Keratinocyte (primary cell): ENCODE measurements at regions not wholly inside any gene's neighbourhood (a gene's known extent, or its start where the extent isn't known, plus 50 kb on each side); places are given as distances from the start of the nearest gene placed in this dataset.

Experiments
- DNase-seq: peaks from one replicate; pipeline ENCODE4 v3.0.0-alpha.2; 2011; ENCODE audit warnings: low read depth, missing footprints, low spot score
- FAIRE-seq: peaks from 2 replicates; lab custom pipeline; 2011; peaks lifted over from hg19 to GRCh38; lab: Jason Lieb, UNC
- H2AFZ ChIP-seq: 2 replicates; pipeline ENCODE4 v1.6.0; 2012; ENCODE audit warnings: low read length, control low read depth, inconsistent platforms; ENCODE audit not compliant: control insufficient read depth
- H3K27ac ChIP-seq: 2 replicates; pipeline ENCODE4 v1.5.1; 2011; ENCODE audit warnings: low read length; ENCODE audit not compliant: control insufficient read depth, insufficient read depth
- H3K27me3 ChIP-seq: 3 replicates; pipeline ENCODE4 v1.6.0; 2011; ENCODE audit warnings: low read length; ENCODE audit not compliant: control insufficient read depth, insufficient read depth; ENCODE audit errors: extremely low read depth
- H3K36me3 ChIP-seq, 2 experiments: 2 replicates in 1 of 2; 3 replicates in 1 of 2; pipeline ENCODE4 v1.5.1; 2011; ENCODE audit warnings: low read length in 2 of 2, mild to moderate bottlenecking in 1 of 2; ENCODE audit not compliant: control insufficient read depth in 2 of 2, insufficient read depth in 2 of 2; ENCODE audit errors: extremely low read depth in 1 of 2
- H3K4me1 ChIP-seq: 3 replicates; pipeline ENCODE4 v1.5.1; 2011; ENCODE audit warnings: low read length; ENCODE audit not compliant: control insufficient read depth, insufficient read depth; ENCODE audit errors: extremely low read depth
- H3K4me2 ChIP-seq: 3 replicates; pipeline ENCODE4 v1.6.0; 2011; ENCODE audit warnings: low read depth, low read length; ENCODE audit not compliant: control insufficient read depth, insufficient read depth; ENCODE audit errors: extremely low read depth
- H3K4me3 ChIP-seq, 3 experiments: fragments of 200-600 bp in 1 of 3; sonication (generic) in 1 of 3; 2 replicates in 2 of 3; 3 replicates in 1 of 3; pipeline ENCODE4 v1.5.1; 2011 to 2016; ENCODE audit warnings: low read length in 3 of 3, mild to moderate bottlenecking in 3 of 3, control low read depth in 2 of 3, inconsistent platforms in 1 of 3, low read depth in 1 of 3, mixed read lengths in 1 of 3, mixed run types in 1 of 3, moderate library complexity in 1 of 3; ENCODE audit not compliant: control insufficient read depth in 2 of 3, insufficient read depth in 2 of 3; ENCODE audit errors: extremely low read depth in 1 of 3
- H3K79me2 ChIP-seq: 2 replicates; pipeline ENCODE4 v1.6.0; 2012; ENCODE audit warnings: low read length; ENCODE audit not compliant: control insufficient read depth, insufficient read depth
- H3K9ac ChIP-seq: 3 replicates; pipeline ENCODE4 v1.6.0; 2011; ENCODE audit warnings: low read length; ENCODE audit not compliant: control insufficient read depth, insufficient read depth; ENCODE audit errors: extremely low read depth
- H3K9me1 ChIP-seq: 3 replicates; pipeline ENCODE4 v1.6.0; 2011; ENCODE audit warnings: low read length; ENCODE audit not compliant: control insufficient read depth, insufficient read depth; ENCODE audit errors: extremely low read depth
- H3K9me3 ChIP-seq: 2 replicates; pipeline ENCODE4 v1.5.1; 2012; ENCODE audit warnings: low read depth, low read length; ENCODE audit not compliant: control insufficient read depth
- H4K20me1 ChIP-seq: 3 replicates; pipeline ENCODE4 v1.6.0; 2011; ENCODE audit warnings: low read length; ENCODE audit not compliant: control insufficient read depth, insufficient read depth; ENCODE audit errors: extremely low read depth
- EZH2 ChIP-seq: IDR thresholded peaks from one replicate; pipeline ENCODE4 v1.6.1; 2012; ENCODE audit warnings: inconsistent platforms, mild to moderate bottlenecking, low read length, moderate library complexity
- dilution Hi-C: fragments of 300-500 bp; cut with MboI; formaldehyde crosslinking; loops from one replicate; pipeline ENCODE4 v1.7.0; 2020; ENCODE audit warnings: low sequenced_read_pairs; ENCODE audit not compliant: extremely low pct_ligation_motif_present
- TF ChIP-seq, protein P1 (sequence below), 3 experiments: IDR thresholded peaks in 1 of 3; conservative IDR thresholded peaks in 1 of 3; optimal IDR thresholded peaks in 1 of 3; 2 replicates in 2 of 3; 3 replicates in 1 of 3; pipeline versions ENCODE3 to v1.5.1; 2011; ENCODE audit warnings: low read length in 3 of 3, mild to moderate bottlenecking in 3 of 3, moderate library complexity in 2 of 3, control low read depth in 1 of 3, inconsistent platforms in 1 of 3; ENCODE audit not compliant: insufficient read depth in 2 of 3; ENCODE audit errors: extremely low read depth in 1 of 3

DNA sequence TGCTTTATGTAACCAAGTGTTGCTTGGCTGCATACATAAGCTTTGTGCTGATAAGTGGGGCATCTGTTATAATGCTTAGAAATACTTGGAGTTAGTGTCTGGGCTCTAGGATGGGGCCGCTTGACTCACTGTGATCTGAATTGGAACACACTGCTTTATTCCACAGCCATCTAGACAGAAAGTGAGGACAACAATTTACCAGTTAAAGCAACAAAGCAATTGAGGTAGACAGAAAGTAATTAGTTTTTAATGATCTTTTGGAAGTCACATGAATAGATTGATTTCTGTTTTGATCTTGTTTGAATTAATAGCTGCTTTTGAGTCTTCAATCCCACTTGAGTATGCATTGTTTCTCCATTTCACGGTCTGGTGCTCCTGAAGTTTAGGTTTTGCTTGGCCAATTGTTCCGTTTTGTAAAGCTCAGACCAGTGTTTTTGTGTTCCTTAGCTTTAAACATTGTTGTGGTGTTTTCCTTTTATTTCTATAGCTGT, 157.5 kb downstream of the TRMT11 start:
- no peak for FAIRE-seq

DNA sequence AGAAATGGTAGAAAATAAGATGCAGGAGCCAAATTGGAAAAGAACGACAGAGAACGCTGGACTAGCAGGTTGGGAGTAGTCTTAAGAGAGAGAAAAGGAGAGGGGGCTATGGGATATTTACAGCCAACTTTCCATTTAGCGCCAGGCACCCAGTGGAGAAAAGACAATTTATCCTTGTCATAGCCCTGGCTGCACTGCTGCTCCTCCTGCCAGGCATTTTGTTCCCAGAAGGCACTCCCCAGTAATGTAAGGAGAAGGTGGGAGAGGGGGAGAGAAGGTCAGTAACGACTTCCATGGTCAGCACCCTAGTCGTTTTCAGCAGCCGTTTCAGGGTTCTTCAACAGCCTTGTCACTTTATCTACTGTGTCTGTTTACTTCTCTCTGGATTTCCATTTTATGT, 159.0 kb downstream of the TRMT11 start:
- Histone ChIP-seq H3K4me1 (no peaks in the 10 kb centered on the region), H3K9me3 (no peaks in the 10 kb centered on the region), H3K27me3 (no peaks in the 10 kb centered on the region), H3K36me3 (no peaks in the 10 kb centered on the region), H4K20me1 (no peaks in the 10 kb centered on the region), H3K9ac (no peak overlapping the region), H3K4me2 (no peak overlapping the region), H3K4me3 (no peak overlapping the region), H3K79me2 (no peaks in the 10 kb centered on the region), H2AFZ (no peak overlapping the region), H3K27ac (no peak overlapping the region), H3K9me1 (no peaks in the 10 kb centered on the region)
- DNase-seq (no peak), FAIRE-seq (no peak)
- dilution Hi-C loops = no loop called here
- no peak for TF ChIP-seq EZH2
- TF ChIP-seq, protein P1, sequence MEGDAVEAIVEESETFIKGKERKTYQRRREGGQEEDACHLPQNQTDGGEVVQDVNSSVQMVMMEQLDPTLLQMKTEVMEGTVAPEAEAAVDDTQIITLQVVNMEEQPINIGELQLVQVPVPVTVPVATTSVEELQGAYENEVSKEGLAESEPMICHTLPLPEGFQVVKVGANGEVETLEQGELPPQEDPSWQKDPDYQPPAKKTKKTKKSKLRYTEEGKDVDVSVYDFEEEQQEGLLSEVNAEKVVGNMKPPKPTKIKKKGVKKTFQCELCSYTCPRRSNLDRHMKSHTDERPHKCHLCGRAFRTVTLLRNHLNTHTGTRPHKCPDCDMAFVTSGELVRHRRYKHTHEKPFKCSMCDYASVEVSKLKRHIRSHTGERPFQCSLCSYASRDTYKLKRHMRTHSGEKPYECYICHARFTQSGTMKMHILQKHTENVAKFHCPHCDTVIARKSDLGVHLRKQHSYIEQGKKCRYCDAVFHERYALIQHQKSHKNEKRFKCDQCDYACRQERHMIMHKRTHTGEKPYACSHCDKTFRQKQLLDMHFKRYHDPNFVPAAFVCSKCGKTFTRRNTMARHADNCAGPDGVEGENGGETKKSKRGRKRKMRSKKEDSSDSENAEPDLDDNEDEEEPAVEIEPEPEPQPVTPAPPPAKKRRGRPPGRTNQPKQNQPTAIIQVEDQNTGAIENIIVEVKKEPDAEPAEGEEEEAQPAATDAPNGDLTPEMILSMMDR (optimal IDR thresholded peaks at IDR 0.05 in 1 of 3, IDR thresholded peaks at IDR 0.05 in 1 of 3, conservative IDR thresholded peaks at IDR 0.05 in 1 of 3; ENCODE audit: extremely low read depth in 1 of 3, insufficient read depth in 2 of 3, low read length in 3 of 3) = no peak

More for the DNA sequence above, 157.5 kb downstream of the TRMT11 start:
- no peak for DNase-seq
- H3K9me3 ChIP-seq = no peaks in the 10 kb centered on the region
- no peaks in the 10 kb centered on the region for H4K20me1 ChIP-seq
- no peaks in the 10 kb centered on the region for H3K79me2 ChIP-seq
- H3K9me1 ChIP-seq = no peaks in the 10 kb centered on the region
- H3K36me3 ChIP-seq = no peaks in the 10 kb centered on the region
- no peak overlapping the region for H3K9ac ChIP-seq
- H2AFZ ChIP-seq = no peak overlapping the region
- H3K27me3 ChIP-seq = no peaks in the 10 kb centered on the region
- TF ChIP-seq, protein P1 (optimal IDR thresholded peaks at IDR 0.05 in 1 of 3, IDR thresholded peaks at IDR 0.05 in 1 of 3, conservative IDR thresholded peaks at IDR 0.05 in 1 of 3; ENCODE audit: extremely low read depth in 1 of 3, insufficient read depth in 2 of 3, low read length in 3 of 3) = no peak
- no peak for TF ChIP-seq EZH2
- H3K27ac ChIP-seq = no peak overlapping the region
- dilution Hi-C loops = no loop called here
- H3K4me2 ChIP-seq = no peak overlapping the region
- no peaks in the 10 kb centered on the region for H3K4me1 ChIP-seq
- H3K4me3 ChIP-seq = no peak overlapping the region
